PC-3 (cell line): ENCODE measurements at regions not wholly inside any gene's neighbourhood (a gene's known extent, or its start where the extent isn't known, plus 50 kb on each side); places are given as distances from the start of the nearest gene placed in this dataset.

Experiments used
- EZH2 ChIP-seq: fragments of 300-600 bp; sonication (generic); IDR thresholded peaks from one replicate; pipeline ENCODE4 v1.6.1; 2017; ENCODE audit warnings: antibody characterized with exemption, mild to moderate bottlenecking, low read length; ENCODE audit not compliant: unreplicated experiment
- EZH2phosphoT487 ChIP-seq: fragments of 300-600 bp; sonication (generic); IDR thresholded peaks from 2 replicates; pipeline ENCODE4 v1.6.1; 2018; ENCODE audit warnings: mild to moderate bottlenecking, antibody characterized with exemption, low read length, borderline replicate concordance
- TF ChIP-seq, protein P1 (sequence below): fragments of 300-600 bp; sonication (generic); conservative IDR thresholded peaks from 2 replicates; pipeline ENCODE4 v1.5.1; 2017; ENCODE audit warnings: antibody characterized with exemption, low read depth, mild to moderate bottlenecking, low read length

DNA sequence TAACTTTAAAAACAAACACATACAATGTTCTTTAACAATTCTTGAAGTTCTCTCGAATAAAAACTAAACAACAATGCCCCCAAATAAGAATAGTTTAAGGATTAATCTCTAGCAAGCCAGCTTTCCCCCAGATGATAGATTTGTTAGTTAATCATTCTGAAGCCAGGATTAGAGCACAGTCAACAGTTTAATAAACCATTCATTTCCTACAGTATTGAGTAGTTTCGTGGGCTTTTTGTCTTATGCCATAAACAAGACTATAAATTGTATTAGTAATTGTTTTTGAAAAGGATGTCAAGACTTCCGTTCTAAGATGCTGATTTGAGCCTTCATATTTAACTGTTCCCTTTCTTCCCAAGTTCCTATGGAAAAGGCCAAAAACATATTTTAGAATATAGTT lies 136.6 kb downstream of the PIK3R1 start:
- TF ChIP-seq, protein P1, sequence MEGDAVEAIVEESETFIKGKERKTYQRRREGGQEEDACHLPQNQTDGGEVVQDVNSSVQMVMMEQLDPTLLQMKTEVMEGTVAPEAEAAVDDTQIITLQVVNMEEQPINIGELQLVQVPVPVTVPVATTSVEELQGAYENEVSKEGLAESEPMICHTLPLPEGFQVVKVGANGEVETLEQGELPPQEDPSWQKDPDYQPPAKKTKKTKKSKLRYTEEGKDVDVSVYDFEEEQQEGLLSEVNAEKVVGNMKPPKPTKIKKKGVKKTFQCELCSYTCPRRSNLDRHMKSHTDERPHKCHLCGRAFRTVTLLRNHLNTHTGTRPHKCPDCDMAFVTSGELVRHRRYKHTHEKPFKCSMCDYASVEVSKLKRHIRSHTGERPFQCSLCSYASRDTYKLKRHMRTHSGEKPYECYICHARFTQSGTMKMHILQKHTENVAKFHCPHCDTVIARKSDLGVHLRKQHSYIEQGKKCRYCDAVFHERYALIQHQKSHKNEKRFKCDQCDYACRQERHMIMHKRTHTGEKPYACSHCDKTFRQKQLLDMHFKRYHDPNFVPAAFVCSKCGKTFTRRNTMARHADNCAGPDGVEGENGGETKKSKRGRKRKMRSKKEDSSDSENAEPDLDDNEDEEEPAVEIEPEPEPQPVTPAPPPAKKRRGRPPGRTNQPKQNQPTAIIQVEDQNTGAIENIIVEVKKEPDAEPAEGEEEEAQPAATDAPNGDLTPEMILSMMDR: no peak
- TF ChIP-seq EZH2phosphoT487 (no peak), EZH2 (no peak)
